HG03520 (cell line): ENCODE measurements at regions not wholly inside any gene's neighbourhood (a gene's known extent, or its start where the extent isn't known, plus 50 kb on each side); places are given as distances from the start of the nearest gene placed in this dataset.

ENCODE experiments used
- ATAC-seq: cut with Tn5 transposase; IDR thresholded peaks from one replicate; pipeline ENCODE4 v1.9.1; 2021; ENCODE audit warnings: mild to moderate bottlenecking, moderate library complexity; ENCODE audit not compliant: unreplicated experiment

GRCh38 chr13:63696055-63696454 lies 2280.4 kb upstream of the PCDH20 start:
- no peak for ATAC-seq

- no peak for ATAC-seq
These were observed 2278.0 kb upstream of the PCDH20 start for GRCh38 chr13:63693696-63694095.

- ATAC-seq = no peak
These were observed 2275.8 kb upstream of the PCDH20 start for GRCh38 chr13:63691474-63691873.

GRCh38 chr13:63690672-63691071 lies 2275.0 kb upstream of the PCDH20 start:
- ATAC-seq = no peak

GRCh38 chr13:63684822-63685221 lies 2269.2 kb upstream of the PCDH20 start:
- ATAC-seq = no peak

- no peak for ATAC-seq
These were observed 2265.1 kb upstream of the PCDH20 start for GRCh38 chr13:63680704-63681103.

- no peak for ATAC-seq
These were observed 2255.6 kb upstream of the PCDH20 start for GRCh38 chr13:63671296-63671695.

- ATAC-seq = no peak
These were observed 2235.7 kb upstream of the PCDH20 start for GRCh38 chr13:63651394-63651793.

- no peak for ATAC-seq
These were observed 2227.9 kb upstream of the PCDH20 start for GRCh38 chr13:63643543-63643942.

GRCh38 chr13:63636316-63636993 lies 2220.8 kb upstream of the PCDH20 start:
- no peak for ATAC-seq

GRCh38 chr13:63632321-63632720 lies 2216.7 kb upstream of the PCDH20 start:
- no peak for ATAC-seq

GRCh38 chr13:63631006-63631405 lies 2215.4 kb upstream of the PCDH20 start:
- ATAC-seq = no peak

- ATAC-seq = no peak
These were observed 2213.9 kb upstream of the PCDH20 start for GRCh38 chr13:63629591-63629990.

- ATAC-seq = no peak
These were observed 2212.7 kb upstream of the PCDH20 start for GRCh38 chr13:63628310-63628709.

GRCh38 chr13:63625869-63626268 lies 2210.2 kb upstream of the PCDH20 start:
- ATAC-seq = no peak

- ATAC-seq = no peak
These were observed 2199.4 kb upstream of the PCDH20 start for GRCh38 chr13:63614874-63615612.

- ATAC-seq = no peak
These were observed 2191.5 kb upstream of the PCDH20 start for GRCh38 chr13:63607153-63607552.

- no peak for ATAC-seq
These were observed 2190.3 kb upstream of the PCDH20 start for GRCh38 chr13:63605962-63606361.

- no peak for ATAC-seq
These were observed 2189.8 kb upstream of the PCDH20 start for GRCh38 chr13:63605403-63605802.

GRCh38 chr13:63595811-63596210 lies 2180.2 kb upstream of the PCDH20 start:
- ATAC-seq = no peak

- no peak for ATAC-seq
These were observed 2170.8 kb upstream of the PCDH20 start for GRCh38 chr13:63586467-63586866.

GRCh38 chr13:63578796-63579195 lies 2163.1 kb upstream of the PCDH20 start:
- no peak for ATAC-seq

GRCh38 chr13:63567031-63567430 lies 2151.4 kb upstream of the PCDH20 start:
- no peak for ATAC-seq
